Kidney capillary endothelial cell (primary cell): ENCODE measurements at regions not wholly inside any gene's neighbourhood (a gene's known extent, or its start where the extent isn't known, plus 50 kb on each side); places are given as distances from the start of the nearest gene placed in this dataset.
"Not testable (repeated sequence)": the region's sequence is repeated elsewhere in the genome, so short reads cannot be mapped to it uniquely, and the experiment has no call there.

ENCODE experiments used
- DNase-seq: peaks from one replicate; pipeline ENCODE4 v3.0.0-alpha.2; 2018; ENCODE audit warnings: low spot score

GRCh38 chr13:26483546-26483945, 73.9 kb upstream of the WASF3 start:
- no peak for DNase-seq

GRCh38 chr13:26484196-26484595, 73.3 kb upstream of the WASF3 start:
- no peak for DNase-seq

- DNase-seq: no peak
These were observed 72.2 kb upstream of the WASF3 start for GRCh38 chr13:26485288-26485687.

- DNase-seq: no peak
These were observed 71.7 kb upstream of the WASF3 start for GRCh38 chr13:26485786-26486185.

- no peak for DNase-seq
These were observed 70.9 kb upstream of the WASF3 start for GRCh38 chr13:26486550-26486949.

GRCh38 chr13:26487781-26488180, 69.7 kb upstream of the WASF3 start:
- no peak for DNase-seq

- DNase-seq: no peak
These were observed 69.1 kb upstream of the WASF3 start for GRCh38 chr13:26488236-26489003.

- DNase-seq: not testable (repeated sequence)
These were observed 65.2 kb upstream of the WASF3 start for GRCh38 chr13:26492301-26492700.

- no peak for DNase-seq
These were observed 62.8 kb upstream of the WASF3 start for GRCh38 chr13:26494571-26495195.

GRCh38 chr13:26495750-26496149, 61.7 kb upstream of the WASF3 start:
- DNase-seq: no peak

- peak; percentile 34 for DNase-seq
These were observed 59.4 kb upstream of the WASF3 start for GRCh38 chr13:26497968-26498511.

- DNase-seq: peak; percentile 50
These were observed 58.6 kb upstream of the WASF3 start for GRCh38 chr13:26498656-26499601.

- no peak for DNase-seq
These were observed 56.7 kb upstream of the WASF3 start for GRCh38 chr13:26500618-26501320.

GRCh38 chr13:26501641-26502040, 55.8 kb upstream of the WASF3 start:
- DNase-seq: no peak

- peak; percentile 79 for DNase-seq
These were observed 54.7 kb upstream of the WASF3 start for GRCh38 chr13:26502826-26503225.

- DNase-seq: no peak
These were observed 53.5 kb upstream of the WASF3 start for GRCh38 chr13:26503826-26504594.
